LNCaP clone FGC (cell line): ENCODE measurements at regions not wholly inside any gene's neighbourhood (a gene's known extent, or its start where the extent isn't known, plus 50 kb on each side); places are given as distances from the start of the nearest gene placed in this dataset.

Experiments used
- DNase-seq: peaks from one replicate; pipeline ENCODE4 v3.0.0-alpha.2; 2011; ENCODE audit warnings: low read depth
- H3K4me3 ChIP-seq: 2 replicates; pipeline ENCODE4 v1.5.1; 2011; ENCODE audit warnings: mild to moderate bottlenecking, low read depth, low read length, control low read depth
- TF ChIP-seq, protein P1 (sequence below): IDR thresholded peaks from 2 replicates; pipeline ENCODE4 v1.5.1; 2012; ENCODE audit warnings: mild to moderate bottlenecking; ENCODE audit not compliant: control insufficient read depth, insufficient read depth; ENCODE audit errors: extremely low read depth

DNA sequence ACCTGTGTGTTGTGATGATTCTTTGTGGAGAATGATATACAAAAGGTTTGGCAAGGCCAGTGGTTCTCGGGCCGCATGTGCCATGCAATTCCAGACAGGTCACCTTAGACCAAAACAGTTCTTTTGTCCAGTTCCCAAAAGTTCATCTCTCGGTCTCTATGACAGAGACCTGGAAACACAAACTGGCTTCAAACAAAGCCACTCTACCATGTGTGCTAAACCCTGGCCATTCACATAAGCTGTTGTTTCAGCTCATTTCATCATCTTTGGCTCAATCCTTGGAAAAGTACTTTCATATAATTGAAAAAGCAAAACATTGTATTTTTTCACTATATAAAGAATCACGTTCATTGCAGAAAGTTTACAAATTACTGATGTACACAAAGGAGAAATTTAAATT is 210.5 kb upstream of the SEMA6A start:
- TF ChIP-seq, protein P1, sequence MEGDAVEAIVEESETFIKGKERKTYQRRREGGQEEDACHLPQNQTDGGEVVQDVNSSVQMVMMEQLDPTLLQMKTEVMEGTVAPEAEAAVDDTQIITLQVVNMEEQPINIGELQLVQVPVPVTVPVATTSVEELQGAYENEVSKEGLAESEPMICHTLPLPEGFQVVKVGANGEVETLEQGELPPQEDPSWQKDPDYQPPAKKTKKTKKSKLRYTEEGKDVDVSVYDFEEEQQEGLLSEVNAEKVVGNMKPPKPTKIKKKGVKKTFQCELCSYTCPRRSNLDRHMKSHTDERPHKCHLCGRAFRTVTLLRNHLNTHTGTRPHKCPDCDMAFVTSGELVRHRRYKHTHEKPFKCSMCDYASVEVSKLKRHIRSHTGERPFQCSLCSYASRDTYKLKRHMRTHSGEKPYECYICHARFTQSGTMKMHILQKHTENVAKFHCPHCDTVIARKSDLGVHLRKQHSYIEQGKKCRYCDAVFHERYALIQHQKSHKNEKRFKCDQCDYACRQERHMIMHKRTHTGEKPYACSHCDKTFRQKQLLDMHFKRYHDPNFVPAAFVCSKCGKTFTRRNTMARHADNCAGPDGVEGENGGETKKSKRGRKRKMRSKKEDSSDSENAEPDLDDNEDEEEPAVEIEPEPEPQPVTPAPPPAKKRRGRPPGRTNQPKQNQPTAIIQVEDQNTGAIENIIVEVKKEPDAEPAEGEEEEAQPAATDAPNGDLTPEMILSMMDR: no peak
- DNase-seq: no peak
- H3K4me3 ChIP-seq: no peak overlapping the region

DNA sequence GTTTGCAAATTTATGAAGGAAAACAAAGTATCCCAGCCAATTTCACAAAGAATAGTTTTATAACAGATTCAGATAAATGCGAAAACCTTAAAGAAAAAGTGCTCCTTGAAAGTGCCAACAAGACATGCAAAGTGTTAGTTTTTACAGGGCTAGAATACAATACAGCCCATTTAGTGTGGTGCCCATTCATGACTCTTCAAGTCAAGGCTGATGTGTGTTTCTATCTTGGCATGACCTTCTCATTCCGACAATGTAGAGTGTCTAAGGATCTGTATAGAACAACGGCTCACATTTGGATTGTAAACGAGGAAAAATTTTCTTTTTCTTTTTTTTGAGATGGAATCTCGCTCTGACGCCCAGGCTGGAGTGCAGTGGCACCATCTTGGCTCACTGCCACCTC is 205.2 kb upstream of the SEMA6A start:
- TF ChIP-seq, protein P1: no peak
- H3K4me3 ChIP-seq: no peak overlapping the region
- DNase-seq: no peak

GRCh38 chr5:116778651-116779280 is 204.1 kb upstream of the SEMA6A start:
- no peak overlapping the region for H3K4me3 ChIP-seq
- no peak for DNase-seq
- TF ChIP-seq, protein P1: no peak

GRCh38 chr5:116778032-116778431 is 203.4 kb upstream of the SEMA6A start:
- no peak for DNase-seq

GRCh38 chr5:116773926-116774325 is 199.3 kb upstream of the SEMA6A start:
- TF ChIP-seq, protein P1: no peak
- no peak overlapping the region for H3K4me3 ChIP-seq
- DNase-seq: no peak

More at GRCh38 chr5:116778032-116778431, 203.4 kb upstream of the SEMA6A start:
- TF ChIP-seq, protein P1: no peak
- no peak overlapping the region for H3K4me3 ChIP-seq

GRCh38 chr5:116772806-116773205 is 198.2 kb upstream of the SEMA6A start:
- H3K4me3 ChIP-seq: no peak overlapping the region
- TF ChIP-seq, protein P1: no peak
- no peak for DNase-seq

DNA sequence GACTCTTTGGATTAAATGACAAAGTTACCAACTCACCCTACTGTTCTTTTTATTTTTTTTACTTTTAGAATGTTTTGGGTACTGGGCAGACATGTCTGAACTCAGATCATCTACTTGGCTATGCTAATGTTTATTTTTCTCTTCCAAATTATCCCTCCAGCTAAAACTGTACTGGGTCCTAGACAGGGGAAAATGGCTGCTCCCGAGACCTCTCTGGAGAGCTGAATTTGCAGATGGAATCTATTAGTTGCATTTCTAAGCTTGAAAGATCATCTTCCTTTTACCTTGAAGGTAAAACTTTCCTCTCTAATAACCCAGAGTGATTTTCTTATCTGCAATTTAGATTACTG is 197.5 kb upstream of the SEMA6A start:
- TF ChIP-seq, protein P1: no peak
- DNase-seq: no peak
- no peak overlapping the region for H3K4me3 ChIP-seq
